Lower lobe of right lung (tissue), 2 donors: ENCODE measurements at regions not wholly inside any gene's neighbourhood (a gene's known extent, or its start where the extent isn't known, plus 50 kb on each side); places are given as distances from the start of the nearest gene placed in this dataset.

ENCODE experiments used
- ATAC-seq, 2 donors: fragments of 200-7000 bp; cut with Tn5 transposase; one replicate each; pipeline ENCODE4 v1.9.1; 2020 to 2022; ENCODE audit warnings: mild to moderate bottlenecking in 2 of 2, moderate library complexity in 2 of 2
- DNase-seq: peaks from one replicate; pipeline ENCODE4 v3.0.0-alpha.2; 2020
- H3K27ac ChIP-seq: fragments of 200-600 bp; one replicate; pipeline ENCODE4 v1.8.0; 2022
- H3K27me3 ChIP-seq: fragments of 200-600 bp; one replicate; pipeline ENCODE4 v1.8.0; 2022; ENCODE audit warnings: low read depth
- H3K36me3 ChIP-seq: fragments of 200-600 bp; one replicate; pipeline ENCODE4 v1.8.0; 2022; ENCODE audit warnings: mild to moderate bottlenecking
- H3K4me1 ChIP-seq: fragments of 200-600 bp; one replicate; pipeline ENCODE4 v1.8.0; 2022
- H3K4me3 ChIP-seq: fragments of 200-600 bp; one replicate; pipeline ENCODE4 v1.8.0; 2022; ENCODE audit warnings: mild to moderate bottlenecking
- H3K9me3 ChIP-seq: fragments of 200-600 bp; one replicate; pipeline ENCODE4 v1.8.0; 2022
- CTCF ChIP-seq: fragments of 200-600 bp; IDR thresholded peaks from one replicate; pipeline ENCODE4 v1.8.0; 2022; ENCODE audit warnings: antibody characterized with exemption, mild to moderate bottlenecking
- intact Hi-C: fragments of 100-400 bp; cut with DNase I; formaldehyde crosslinking; loops from one replicate; pipeline ENCODE4 v1.11.0; 2022
- donor health status: DM: no; HTN: yes; CAD: no; lungs with severe emphysema.

- Histone ChIP-seq H3K9me3 (no peaks in the 10 kb centered on the region), H3K36me3 (no peaks in the 10 kb centered on the region), H3K4me1 (no peaks in the 10 kb centered on the region), H3K27me3 (no peaks in the 10 kb centered on the region), H3K27ac (no peak overlapping the region), H3K4me3 (no peak overlapping the region)
- DNase-seq (no peak), ATAC-seq (peak in 1 of 2 donors; percentile 52)
- intact Hi-C loops = no loop called here
- peak; percentile 48 for TF ChIP-seq CTCF
These were observed 61.0 kb upstream of the TARS1 start for GRCh38 chr5:33379757-33380156.

GRCh38 chr5:33381243-33381642 is 59.5 kb upstream of the TARS1 start:
- Histone ChIP-seq H3K27me3 (no peaks in the 10 kb centered on the region), H3K27ac (no peak overlapping the region), H3K36me3 (no peaks in the 10 kb centered on the region), H3K9me3 (no peaks in the 10 kb centered on the region), H3K4me3 (no peak overlapping the region), H3K4me1 (no peaks in the 10 kb centered on the region)
- intact Hi-C loops = no loop called here
- no peak for DNase-seq
- TF ChIP-seq CTCF = no peak
- no peak for ATAC-seq
